Mesenchymal stem cell (in vitro differentiated cells and primary cell): ENCODE measurements at regions not wholly inside any gene's neighbourhood (a gene's known extent, or its start where the extent isn't known, plus 50 kb on each side); places are given as distances from the start of the nearest gene placed in this dataset.

ENCODE experiments used
- DNase-seq: peaks from one replicate; pipeline ENCODE4 v3.0.0-alpha.2; 2013
- H2AFZ ChIP-seq: one replicate; pipeline ENCODE4 v1.6.1; 2013; ENCODE audit warnings: low read depth, mild to moderate bottlenecking, control low read depth, inconsistent platforms, low read length, moderate library complexity
- H2AK5ac ChIP-seq: 2 replicates; pipeline ENCODE4 v1.6.1; 2013; ENCODE audit warnings: low read length, moderate library complexity, mild to moderate bottlenecking, inconsistent platforms; ENCODE audit not compliant: severe bottlenecking
- H2BK120ac ChIP-seq: one replicate; pipeline ENCODE4 v1.6.1; 2013; ENCODE audit warnings: low read depth, mild to moderate bottlenecking, inconsistent platforms, low read length, moderate library complexity
- H2BK12ac ChIP-seq, 2 experiments: one replicate each; pipeline ENCODE4 v1.6.1; 2013; ENCODE audit warnings: inconsistent platforms in 2 of 2, low read length in 2 of 2, mild to moderate bottlenecking in 2 of 2, moderate library complexity in 2 of 2, control low read depth in 1 of 2
- H2BK15ac ChIP-seq: one replicate; pipeline ENCODE4 v1.6.1; 2013; ENCODE audit warnings: mild to moderate bottlenecking, low read depth, inconsistent platforms; ENCODE audit not compliant: poor library complexity, severe bottlenecking
- H2BK5ac ChIP-seq: 2 replicates; pipeline ENCODE4 v1.6.1; 2013; ENCODE audit warnings: low read depth, mild to moderate bottlenecking, low read length, control low read depth, inconsistent platforms; ENCODE audit not compliant: poor library complexity, severe bottlenecking
- H3K14ac ChIP-seq, 2 experiments: one replicate each; pipeline ENCODE4 v1.6.1; 2013; ENCODE audit warnings: inconsistent platforms in 2 of 2, low read length in 2 of 2, control low read depth in 1 of 2, mild to moderate bottlenecking in 1 of 2, moderate library complexity in 1 of 2
- H3K18ac ChIP-seq, 2 experiments: one replicate each; pipeline ENCODE4 v1.6.1; 2013; ENCODE audit warnings: inconsistent platforms in 2 of 2, low read length in 2 of 2, control low read depth in 1 of 2, low read depth in 1 of 2, mild to moderate bottlenecking in 1 of 2
- H3K23ac ChIP-seq, 2 experiments: one replicate each; pipeline ENCODE4 v1.6.1; 2013; ENCODE audit warnings: inconsistent platforms in 2 of 2, low read length in 2 of 2, mild to moderate bottlenecking in 2 of 2, moderate library complexity in 2 of 2, control low read depth in 1 of 2
- H3K27ac ChIP-seq: 2 replicates; pipeline ENCODE4 v1.5.1; 2013; ENCODE audit warnings: mild to moderate bottlenecking, moderate library complexity, low read length, control low read depth, inconsistent platforms; ENCODE audit not compliant: poor library complexity, severe bottlenecking
- H3K27me3 ChIP-seq, 2 experiments: 2 replicates each; pipeline versions ENCODE4 v1.6.1 to v1.7.0; 2013; ENCODE audit warnings: low read length in 2 of 2, mild to moderate bottlenecking in 2 of 2, moderate library complexity in 2 of 2, control low read depth in 1 of 2, inconsistent platforms in 1 of 2; ENCODE audit not compliant: control insufficient read depth in 1 of 2, insufficient read depth in 1 of 2
- H3K36me3 ChIP-seq, 2 experiments: 2 replicates each; pipeline versions ENCODE4 v1.6.1 to v1.7.0; 2013; ENCODE audit warnings: low read length in 2 of 2, control low read depth in 1 of 2, inconsistent platforms in 1 of 2, low read depth in 1 of 2, mild to moderate bottlenecking in 1 of 2; ENCODE audit not compliant: insufficient read depth in 2 of 2, control insufficient read depth in 1 of 2
- H3K4ac ChIP-seq, 2 experiments: one replicate each; pipeline ENCODE4 v1.6.1; 2013; ENCODE audit warnings: inconsistent platforms in 2 of 2, low read length in 2 of 2, mild to moderate bottlenecking in 2 of 2, moderate library complexity in 2 of 2, control low read depth in 1 of 2, low read depth in 1 of 2
- H3K4me1 ChIP-seq: 2 replicates; pipeline ENCODE4 v1.6.1; 2013; ENCODE audit warnings: low read depth, low read length, control low read depth; ENCODE audit not compliant: control insufficient read depth, insufficient read depth
- H3K4me2 ChIP-seq: 2 replicates; pipeline ENCODE4 v1.6.1; 2013; ENCODE audit warnings: low read length, mild to moderate bottlenecking, inconsistent platforms; ENCODE audit not compliant: poor library complexity, severe bottlenecking
- H3K4me3 ChIP-seq, 2 experiments: 2 replicates each; pipeline versions ENCODE4 v1.5.1 to v1.7.0; 2013; ENCODE audit warnings: low read length in 2 of 2, mild to moderate bottlenecking in 2 of 2, control low read depth in 1 of 2, low read depth in 1 of 2; ENCODE audit not compliant: insufficient read depth in 1 of 2
- H3K79me1 ChIP-seq: replicated peaks from 2 replicates; pipeline ENCODE4 v1.6.1; 2013; ENCODE audit warnings: mild to moderate bottlenecking, control low read depth, low read length, inconsistent platforms; ENCODE audit not compliant: poor library complexity, severe bottlenecking
- H3K9ac ChIP-seq: 2 replicates; pipeline ENCODE4 v1.7.0; 2013; ENCODE audit warnings: mild to moderate bottlenecking, low read length, moderate library complexity
- H3K9me3 ChIP-seq: 2 replicates; pipeline ENCODE4 v1.7.0; 2013; ENCODE audit warnings: mild to moderate bottlenecking, low read length; ENCODE audit not compliant: control insufficient read depth
- H4K8ac ChIP-seq: one replicate; pipeline ENCODE4 v1.6.1; 2013; ENCODE audit warnings: inconsistent platforms, mild to moderate bottlenecking, low read length, moderate library complexity
- H4K91ac ChIP-seq: one replicate; pipeline ENCODE4 v1.6.1; 2013; ENCODE audit warnings: mild to moderate bottlenecking, low read length, inconsistent platforms
- WGBS: methylation state at CpG from one replicate; pipeline ENCODE4 v1.1.7; 2013; ENCODE audit warnings: mixed read lengths; 5-methylcytosine and 5-hydroxymethylcytosine counted together

DNA sequence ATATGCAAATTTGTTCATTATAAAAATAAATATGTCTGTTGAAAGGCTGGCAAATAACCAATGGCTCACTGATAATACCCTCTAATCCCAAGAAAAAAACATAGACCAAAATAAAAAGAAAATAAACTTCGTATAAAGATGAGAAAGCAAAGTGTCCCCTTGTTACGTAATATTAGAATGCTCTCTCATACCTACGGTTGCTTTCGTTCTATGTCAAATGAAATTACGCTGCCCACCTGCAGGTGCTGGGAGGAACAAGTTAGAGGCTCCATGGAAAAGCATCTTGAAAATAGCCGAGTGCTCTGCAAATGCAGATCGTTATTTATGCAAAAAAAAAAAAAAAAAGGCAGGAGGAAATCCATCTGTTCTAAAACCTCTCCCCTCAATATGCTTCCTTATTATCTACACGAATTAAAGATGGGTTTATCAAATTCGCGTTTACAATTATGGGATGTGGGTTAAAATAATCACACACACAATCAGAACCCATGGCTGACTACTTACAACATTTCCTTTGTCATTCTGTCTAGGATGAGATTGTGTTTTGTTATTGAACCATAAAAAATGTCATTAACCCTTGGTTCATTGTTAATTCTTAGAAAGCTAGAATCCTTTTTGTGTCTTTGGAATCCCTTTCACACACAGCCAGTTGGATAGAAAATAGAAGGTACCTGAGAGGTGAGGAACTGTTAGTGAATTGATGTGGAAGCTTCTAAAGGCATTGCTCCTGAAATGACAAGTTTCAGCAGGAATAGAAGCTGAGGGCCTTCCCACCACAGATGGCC lies 268.6 kb downstream of the SETD4 start:
- H3K4ac ChIP-seq, result no peak overlapping the region
- H2BK5ac ChIP-seq, result no peak overlapping the region
- DNase-seq, result no peak
- H3K18ac ChIP-seq, result no peak overlapping the region
- no peaks in the 10 kb centered on the region for H3K27me3 ChIP-seq
- no peaks in the 10 kb centered on the region for H3K36me3 ChIP-seq
- H3K23ac ChIP-seq, result no peak overlapping the region
- 98% methylated on average over 10 of the region's 10 CpGs for WGBS
- H3K79me1 ChIP-seq, result no peaks in the 10 kb centered on the region
- no peak overlapping the region for H3K4me3 ChIP-seq
- H4K8ac ChIP-seq, result no peak overlapping the region
- H2AFZ ChIP-seq, result no peak overlapping the region
- no peaks in the 10 kb centered on the region for H3K4me1 ChIP-seq
- H2BK120ac ChIP-seq, result no peak overlapping the region
- no peak overlapping the region for H2BK12ac ChIP-seq
- no peak overlapping the region for H3K14ac ChIP-seq
- no peak overlapping the region for H3K27ac ChIP-seq
- H3K4me2 ChIP-seq, result no peak overlapping the region
- H2AK5ac ChIP-seq, result no peak overlapping the region
- H2BK15ac ChIP-seq, result no peak overlapping the region
- H3K9me3 ChIP-seq, result peaks cover 6% of the 10 kb centered on the region
- no peak overlapping the region for H3K9ac ChIP-seq
- H4K91ac ChIP-seq, result no peak overlapping the region

DNA sequence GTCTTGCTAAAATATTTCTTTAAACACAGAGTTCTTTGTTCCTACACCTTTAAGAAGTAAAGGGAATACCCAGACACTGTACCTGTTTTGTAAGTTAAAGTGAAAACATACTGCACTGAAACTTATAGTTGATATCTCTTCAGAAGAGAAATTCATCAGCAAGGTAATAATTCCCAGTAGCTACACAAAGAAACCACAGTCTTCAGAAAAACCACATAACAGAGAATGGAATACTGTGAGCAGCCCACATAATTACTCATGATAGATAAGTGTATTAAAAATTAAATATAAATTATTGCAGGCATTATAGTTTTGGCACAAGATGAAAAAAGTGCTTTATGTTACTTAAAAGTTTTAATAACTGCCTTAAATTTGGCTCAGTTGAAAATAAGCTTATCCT lies 276.6 kb downstream of the SETD4 start:
- Histone ChIP-seq H3K9me3 (no peaks in the 10 kb centered on the region), H3K4me2 (no peak overlapping the region), H2BK120ac (no peak overlapping the region), H2AK5ac (no peak overlapping the region), H2BK5ac (no peak overlapping the region), H2AFZ (no peak overlapping the region), H3K27me3 (no peaks in the 10 kb centered on the region), H2BK15ac (no peak overlapping the region), H3K14ac (no peak overlapping the region), H3K4me3 (no peak overlapping the region), H3K4me1 (peaks cover 3% of the 10 kb centered on the region), H3K36me3 (no peaks in the 10 kb centered on the region), H4K8ac (no peak overlapping the region), H3K23ac (no peak overlapping the region), H3K9ac (no peak overlapping the region), H3K18ac (no peak overlapping the region), H3K4ac (no peak overlapping the region), H3K79me1 (no peaks in the 10 kb centered on the region), H4K91ac (no peak overlapping the region), H3K27ac (no peak overlapping the region), H2BK12ac (no peak overlapping the region)
- DNase-seq, result no peak

DNA sequence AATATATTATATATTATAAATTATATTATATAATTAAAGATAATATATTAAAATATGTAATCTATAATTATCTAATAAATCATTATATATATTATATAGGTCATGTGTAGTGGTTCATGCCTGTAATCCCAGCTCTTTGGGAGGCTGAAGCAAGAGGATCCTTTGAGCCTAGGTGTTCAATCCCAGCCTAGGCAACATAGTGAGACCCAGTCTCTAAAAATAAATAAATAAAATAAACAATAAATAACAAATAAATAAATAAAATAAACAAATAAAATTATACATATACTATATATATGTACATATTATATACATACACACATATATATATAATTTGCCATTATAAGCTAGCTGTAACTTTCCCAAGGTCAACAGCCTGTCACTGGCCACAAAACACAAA lies 277.7 kb downstream of the SETD4 start:
- H3K23ac ChIP-seq, result no peak overlapping the region
- no peak for DNase-seq
- H3K79me1 ChIP-seq, result no peaks in the 10 kb centered on the region
- H3K36me3 ChIP-seq, result no peaks in the 10 kb centered on the region
- H3K9ac ChIP-seq, result no peak overlapping the region
- H3K27me3 ChIP-seq, result no peaks in the 10 kb centered on the region
- H3K4me3 ChIP-seq, result no peak overlapping the region
- no peak overlapping the region for H4K8ac ChIP-seq
- no peak overlapping the region for H2BK15ac ChIP-seq
- H2BK120ac ChIP-seq, result no peak overlapping the region
- H3K27ac ChIP-seq, result no peak overlapping the region
- no peak overlapping the region for H2BK12ac ChIP-seq
- no peak overlapping the region for H2BK5ac ChIP-seq
- peaks cover 6% of the 10 kb centered on the region for H3K9me3 ChIP-seq
- H2AK5ac ChIP-seq, result no peak overlapping the region
- H4K91ac ChIP-seq, result no peak overlapping the region
- H3K4me2 ChIP-seq, result no peak overlapping the region
- no peak overlapping the region for H2AFZ ChIP-seq
- no peak overlapping the region for H3K14ac ChIP-seq
- no peak overlapping the region for H3K4ac ChIP-seq
- peaks cover 3% of the 10 kb centered on the region for H3K4me1 ChIP-seq
- no peak overlapping the region for H3K18ac ChIP-seq

DNA sequence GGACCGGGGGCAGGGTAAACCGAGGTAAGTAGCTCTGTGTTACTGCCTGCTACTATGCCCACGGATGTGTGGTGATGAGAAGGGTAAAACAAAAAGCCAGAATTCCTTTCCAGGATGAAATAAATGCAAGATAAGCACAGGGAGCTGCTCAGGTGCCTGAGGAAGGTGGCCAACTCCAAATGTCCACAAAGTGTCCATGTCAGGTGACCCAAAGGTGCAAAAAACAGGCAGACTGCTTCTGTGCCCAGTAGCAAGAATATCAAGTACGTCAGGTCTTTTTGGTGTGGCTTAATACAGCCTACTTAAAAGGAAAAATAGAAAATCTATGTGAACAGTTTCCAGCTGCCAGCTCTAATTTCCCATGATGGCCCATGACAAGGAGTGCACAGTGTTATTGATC lies 279.3 kb downstream of the SETD4 start:
- Histone ChIP-seq H2BK15ac (no peak overlapping the region), H3K79me1 (no peaks in the 10 kb centered on the region), H3K27ac (no peak overlapping the region), H2AFZ (no peak overlapping the region), H3K4me1 (peaks cover 3% of the 10 kb centered on the region), H2BK5ac (no peak overlapping the region), H4K91ac (no peak overlapping the region), H3K9me3 (peaks cover 6% of the 10 kb centered on the region), H3K23ac (no peak overlapping the region), H3K14ac (no peak overlapping the region), H2BK120ac (no peak overlapping the region), H3K4me3 (no peak overlapping the region), H3K18ac (no peak overlapping the region), H3K9ac (peak overlapping the region; percentile 34), H2BK12ac (no peak overlapping the region), H3K4ac (no peak overlapping the region), H3K27me3 (no peaks in the 10 kb centered on the region), H2AK5ac (no peak overlapping the region), H4K8ac (no peak overlapping the region), H3K36me3 (no peaks in the 10 kb centered on the region), H3K4me2 (no peak overlapping the region)
- 86% methylated on average over 4 of the region's 4 CpGs for WGBS
- DNase-seq, result no peak
